ENCODE measurements at regions not wholly inside any gene's neighbourhood (a gene's known extent, or its start where the extent isn't known, plus 50 kb on each side); places are given as distances from the start of the nearest gene placed in this dataset.

GRCh38 chr1:60973668-60974067, 108.7 kb upstream of the NFIA start:
- no peak for TF ChIP-seq EZH2phosphoT487 (conservative IDR thresholded peaks at IDR 0.05; ENCODE audit: low read length)
- no peak for TF ChIP-seq CTCF (IDR thresholded peaks at IDR 0.05; ENCODE audit: insufficient read depth, low read length, poor library complexity, severe bottlenecking)

All from SU-DHL-6 (cell line).